ENCODE measurements at regions not wholly inside any gene's neighbourhood (a gene's known extent, or its start where the extent isn't known, plus 50 kb on each side); places are given as distances from the start of the nearest gene placed in this dataset.

- TF ChIP-seq CTCF (IDR thresholded peaks at IDR 0.05) (no peak), POLR2A (IDR thresholded peaks at IDR 0.05; ENCODE audit: low read depth) (no peak)
These were observed 282.7 kb upstream of the ATP10A start for GRCh38 chr15:26145796-26146195.
